Neural progenitor cell (in vitro differentiated cells): ENCODE measurements at regions not wholly inside any gene's neighbourhood (a gene's known extent, or its start where the extent isn't known, plus 50 kb on each side); places are given as distances from the start of the nearest gene placed in this dataset.

Experiments used
- CTCF ChIP-seq: fragments of 200-600 bp; sonication (generic); IDR thresholded peaks from 2 replicates; pipeline ENCODE4 v1.5.1; 2017; ENCODE audit warnings: antibody characterized with exemption, mild to moderate bottlenecking
- EZH2 ChIP-seq: fragments of 200-600 bp; sonication (generic); IDR thresholded peaks from 2 replicates; pipeline ENCODE4 v1.6.1; 2017; ENCODE audit warnings: antibody characterized with exemption, mild to moderate bottlenecking, moderate library complexity
- EZH2phosphoT487 ChIP-seq: fragments of 200-600 bp; sonication (generic); IDR thresholded peaks from 2 replicates; pipeline ENCODE4 v1.6.1; 2017; ENCODE audit warnings: antibody characterized with exemption

- no peak for TF ChIP-seq CTCF
- no peak for TF ChIP-seq EZH2phosphoT487
- TF ChIP-seq EZH2 = no peak
Measured at GRCh38 chr16:6493555-6493954, 839.1 kb upstream of the RBFOX1 start.
